ENCODE measurements at regions not wholly inside any gene's neighbourhood (a gene's known extent, or its start where the extent isn't known, plus 50 kb on each side); places are given as distances from the start of the nearest gene placed in this dataset.

DNA sequence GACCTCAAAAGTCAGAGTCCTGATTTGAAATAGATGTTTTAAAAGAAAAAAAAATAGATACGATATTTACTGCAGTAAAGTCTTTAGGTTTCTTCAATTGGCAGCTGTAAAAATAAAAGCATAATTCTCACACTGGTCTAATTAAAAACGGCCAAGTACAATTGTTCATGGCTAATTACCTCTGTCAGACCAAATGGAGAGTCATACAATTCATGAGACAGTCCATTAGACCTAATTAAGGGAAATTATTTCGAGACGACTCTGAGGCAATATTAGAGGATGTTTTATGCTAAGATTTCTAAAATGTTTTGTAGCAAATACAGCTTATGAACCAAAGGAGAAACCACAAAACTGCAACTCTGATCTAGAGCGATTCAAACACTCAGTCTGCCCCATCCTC, 131.3 kb downstream of the PHLDA1 start:
- H3K27me3 ChIP-seq (ENCODE audit: control insufficient read depth, insufficient read depth, low read length), result no peaks in the 10 kb centered on the region
- H3K9me3 ChIP-seq (ENCODE audit: control insufficient read depth, insufficient read depth, low read length), result no peaks in the 10 kb centered on the region
- H3K23ac ChIP-seq (ENCODE audit: low read depth, low read length), result no peak overlapping the region
- no peaks in the 10 kb centered on the region for H3K9me1 ChIP-seq (ENCODE audit: insufficient read depth, low read length)
- no peak overlapping the region for H2BK5ac ChIP-seq (ENCODE audit: low read depth, low read length, poor library complexity, severe bottlenecking)
- no peak overlapping the region for H3K9ac ChIP-seq (ENCODE audit: low read depth, low read length)
- CTCF ChIA-PET, result interaction anchor here (0.6 kb wide), 1 partner anchor 172 kb away, joined by 5 read pairs; no protein-coding TSS in a partner anchor
- no peaks in the 10 kb centered on the region for H4K20me1 ChIP-seq (ENCODE audit: insufficient read depth, low read length)
- no peak for TF ChIP-seq CHD1 (IDR thresholded peaks at IDR 0.05; ENCODE audit: low read depth, low read length)
- TF ChIP-seq, protein P1, sequence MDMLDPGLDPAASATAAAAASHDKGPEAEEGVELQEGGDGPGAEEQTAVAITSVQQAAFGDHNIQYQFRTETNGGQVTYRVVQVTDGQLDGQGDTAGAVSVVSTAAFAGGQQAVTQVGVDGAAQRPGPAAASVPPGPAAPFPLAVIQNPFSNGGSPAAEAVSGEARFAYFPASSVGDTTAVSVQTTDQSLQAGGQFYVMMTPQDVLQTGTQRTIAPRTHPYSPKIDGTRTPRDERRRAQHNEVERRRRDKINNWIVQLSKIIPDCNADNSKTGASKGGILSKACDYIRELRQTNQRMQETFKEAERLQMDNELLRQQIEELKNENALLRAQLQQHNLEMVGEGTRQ (IDR thresholded peaks at IDR 0.05; ENCODE audit: low read depth, low read length), result no peak
- TF ChIP-seq, protein P2, sequence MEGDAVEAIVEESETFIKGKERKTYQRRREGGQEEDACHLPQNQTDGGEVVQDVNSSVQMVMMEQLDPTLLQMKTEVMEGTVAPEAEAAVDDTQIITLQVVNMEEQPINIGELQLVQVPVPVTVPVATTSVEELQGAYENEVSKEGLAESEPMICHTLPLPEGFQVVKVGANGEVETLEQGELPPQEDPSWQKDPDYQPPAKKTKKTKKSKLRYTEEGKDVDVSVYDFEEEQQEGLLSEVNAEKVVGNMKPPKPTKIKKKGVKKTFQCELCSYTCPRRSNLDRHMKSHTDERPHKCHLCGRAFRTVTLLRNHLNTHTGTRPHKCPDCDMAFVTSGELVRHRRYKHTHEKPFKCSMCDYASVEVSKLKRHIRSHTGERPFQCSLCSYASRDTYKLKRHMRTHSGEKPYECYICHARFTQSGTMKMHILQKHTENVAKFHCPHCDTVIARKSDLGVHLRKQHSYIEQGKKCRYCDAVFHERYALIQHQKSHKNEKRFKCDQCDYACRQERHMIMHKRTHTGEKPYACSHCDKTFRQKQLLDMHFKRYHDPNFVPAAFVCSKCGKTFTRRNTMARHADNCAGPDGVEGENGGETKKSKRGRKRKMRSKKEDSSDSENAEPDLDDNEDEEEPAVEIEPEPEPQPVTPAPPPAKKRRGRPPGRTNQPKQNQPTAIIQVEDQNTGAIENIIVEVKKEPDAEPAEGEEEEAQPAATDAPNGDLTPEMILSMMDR (conservative IDR thresholded peaks at IDR 0.05; ENCODE audit: low read depth, low read length), result no peak
- TF ChIP-seq POLR2A (IDR thresholded peaks at IDR 0.05; ENCODE audit: low read depth, low read length), result no peak
- TF ChIP-seq, protein P3, sequence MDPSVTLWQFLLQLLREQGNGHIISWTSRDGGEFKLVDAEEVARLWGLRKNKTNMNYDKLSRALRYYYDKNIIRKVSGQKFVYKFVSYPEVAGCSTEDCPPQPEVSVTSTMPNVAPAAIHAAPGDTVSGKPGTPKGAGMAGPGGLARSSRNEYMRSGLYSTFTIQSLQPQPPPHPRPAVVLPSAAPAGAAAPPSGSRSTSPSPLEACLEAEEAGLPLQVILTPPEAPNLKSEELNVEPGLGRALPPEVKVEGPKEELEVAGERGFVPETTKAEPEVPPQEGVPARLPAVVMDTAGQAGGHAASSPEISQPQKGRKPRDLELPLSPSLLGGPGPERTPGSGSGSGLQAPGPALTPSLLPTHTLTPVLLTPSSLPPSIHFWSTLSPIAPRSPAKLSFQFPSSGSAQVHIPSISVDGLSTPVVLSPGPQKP (IDR thresholded peaks at IDR 0.05; ENCODE audit: borderline replicate concordance, low read depth, low read length), result no peak
- TF ChIP-seq SMC3 (IDR thresholded peaks at IDR 0.05; ENCODE audit: low read depth, low read length), result no peak
- TF ChIP-seq RCOR1 (IDR thresholded peaks at IDR 0.05; ENCODE audit: insufficient replicate concordance, low read length), result no peak
- TF ChIP-seq RFX5 (IDR thresholded peaks at IDR 0.05; ENCODE audit: low read depth, low read length), result no peak
- TF ChIP-seq MAFK (IDR thresholded peaks at IDR 0.05; ENCODE audit: low read depth, low read length), result no peak
- BruUV-seq (replicated peaks), result no TSS peak
- no peak overlapping the region for H2BK20ac ChIP-seq (ENCODE audit: low read depth, low read length)
- H2AFZ ChIP-seq (replicated peaks; ENCODE audit: low read length, poor library complexity), result no peak overlapping the region
- H2AK5ac ChIP-seq (ENCODE audit: low read depth, low read length), result no peak overlapping the region
- H3K18ac ChIP-seq (ENCODE audit: low read depth, low read length), result no peak overlapping the region
- H3K4me3 ChIP-seq (ENCODE audit: insufficient read depth, low read depth, low read length), result no peak overlapping the region
- H4K91ac ChIP-seq (ENCODE audit: insufficient read depth, low read depth, low read length), result no peak overlapping the region
- H4K8ac ChIP-seq (ENCODE audit: low read depth in 2 of 2, low read length in 2 of 2), result no peak overlapping the region
- H2AK9ac ChIP-seq (replicated peaks; ENCODE audit: low read depth, low read length, poor library complexity), result no peak overlapping the region
- no peak overlapping the region for H3K4me2 ChIP-seq (ENCODE audit: low read depth, low read length)
- H3K4ac ChIP-seq (ENCODE audit: low read depth, low read length), result no peak overlapping the region
- H3K36me3 ChIP-seq (ENCODE audit: control insufficient read depth, insufficient read depth, low read length), result no peaks in the 10 kb centered on the region
- H3K4me1 ChIP-seq (ENCODE audit: control insufficient read depth, insufficient read depth, low read length), result peaks cover 1% of the 10 kb centered on the region; the same call in 1 of the 2 replicates
- no peak overlapping the region for H3K14ac ChIP-seq (replicated peaks; ENCODE audit: low read depth, low read length)
- H2BK120ac ChIP-seq (ENCODE audit: low read depth, low read length), result no peak overlapping the region
- ATAC-seq (ENCODE audit: low read depth), result no peak
- dilution Hi-C loops (cut with HindIII; ENCODE audit: low sequenced_read_pairs, unreplicated experiment) (no loop called here), intact Hi-C loops (cut with micrococcal nuclease) (no loop called here), in situ Hi-C loops (cut with MboI; ENCODE audit: low sequenced_read_pairs) (no loop called here)
- DNase-seq, result no peak
- 17% methylated on average over 1 of the region's 5 CpGs; no CpG with 5 or more reads in 1 of the 2 experiments for WGBS, 2 experiments (ENCODE audit: extremely low coverage in 2 of 2, insufficient read length in 1 of 2)
- H3K56ac ChIP-seq (ENCODE audit: extremely low read depth, insufficient read depth, low read length), result 0 out of 2 replicates have a peak overlapping the region, but pooled peaks have one; percentile 3
- peak overlapping the region; percentile 38; the same call in 1 of the 3 replicates for H2BK15ac ChIP-seq (ENCODE audit: low read depth, low read length)
- no peak overlapping the region for H4K5ac ChIP-seq (ENCODE audit: low read depth, low read length)
- POLR2A ChIA-PET (ENCODE audit: unreplicated experiment), result no interaction called here
- H3K79me1 ChIP-seq (ENCODE audit: low read depth in 1 of 2, low read length in 2 of 2), result no peaks in the 10 kb centered on the region
- H3K27ac ChIP-seq (ENCODE audit: insufficient read depth, low read length), result no peak overlapping the region
